ENCODE measurements at regions not wholly inside any gene's neighbourhood (a gene's known extent, or its start where the extent isn't known, plus 50 kb on each side); places are given as distances from the start of the nearest gene placed in this dataset.
A peak's percentile ranks its signal among the peaks of the same experiment; 100 is the strongest.
"Not testable (repeated sequence)": the region's sequence is repeated elsewhere in the genome, so short reads cannot be mapped to it uniquely, and the experiment has no call there.

GRCh38 chr3:187795207-187795960 lies 50.1 kb upstream of the BCL6 start:
- no peak for DNase-seq (ENCODE audit: low read depth in 3 of 3)

GRCh38 chr3:187798126-187798525 lies 52.9 kb upstream of the BCL6 start:
- no peak for DNase-seq (ENCODE audit: low read depth in 3 of 3)

GRCh38 chr3:187798531-187799530 lies 53.6 kb upstream of the BCL6 start:
- peak in 1 of 3 experiments; percentile 13 for DNase-seq (ENCODE audit: low read depth in 3 of 3)

GRCh38 chr3:187799942-187800641 lies 54.8 kb upstream of the BCL6 start:
- DNase-seq (ENCODE audit: low read depth in 3 of 3) = no peak

- DNase-seq (ENCODE audit: low read depth in 3 of 3) = no peak
These were observed 55.9 kb upstream of the BCL6 start for GRCh38 chr3:187801152-187801551.

- no peak for DNase-seq (ENCODE audit: low read depth in 3 of 3)
These were observed 57.1 kb upstream of the BCL6 start for GRCh38 chr3:187802203-187802927.

- DNase-seq (ENCODE audit: low read depth in 3 of 3) = peak in 2 of 3 experiments; percentile 21 to 30
These were observed 57.6 kb upstream of the BCL6 start for GRCh38 chr3:187802928-187803259.

GRCh38 chr3:187804120-187804744 lies 59.0 kb upstream of the BCL6 start:
- DNase-seq (ENCODE audit: low read depth in 3 of 3) = no peak

- DNase-seq (ENCODE audit: low read depth in 3 of 3) = no peak
These were observed 59.5 kb upstream of the BCL6 start for GRCh38 chr3:187804745-187805121.

- no peak for DNase-seq (ENCODE audit: low read depth in 3 of 3)
These were observed 60.5 kb upstream of the BCL6 start for GRCh38 chr3:187805774-187806173.

- peak in 1 of 3 experiments; percentile 2 for DNase-seq (ENCODE audit: low read depth in 3 of 3)
These were observed 62.0 kb upstream of the BCL6 start for GRCh38 chr3:187807086-187807862.

GRCh38 chr3:187808527-187808895 lies 63.2 kb upstream of the BCL6 start:
- no peak for DNase-seq (ENCODE audit: low read depth in 3 of 3)

- DNase-seq (ENCODE audit: low read depth in 3 of 3) = no peak
These were observed 64.3 kb upstream of the BCL6 start for GRCh38 chr3:187809612-187809991.

GRCh38 chr3:187810021-187810446 lies 64.8 kb upstream of the BCL6 start:
- DNase-seq (ENCODE audit: low read depth in 3 of 3) = no peak

GRCh38 chr3:187811585-187812250 lies 66.5 kb upstream of the BCL6 start:
- DNase-seq (ENCODE audit: low read depth in 3 of 3) = no peak

- DNase-seq (ENCODE audit: low read depth in 3 of 3) = no peak
These were observed 67.2 kb upstream of the BCL6 start for GRCh38 chr3:187812496-187812895.

GRCh38 chr3:187813198-187813597 lies 67.9 kb upstream of the BCL6 start:
- no peak for DNase-seq (ENCODE audit: low read depth in 3 of 3)

GRCh38 chr3:187817766-187818165 lies 72.5 kb upstream of the BCL6 start:
- not testable (repeated sequence) for DNase-seq (ENCODE audit: low read depth in 3 of 3)

GRCh38 chr3:187821616-187822317 lies 76.5 kb upstream of the BCL6 start:
- DNase-seq (ENCODE audit: low read depth in 3 of 3) = no peak

Measured in stimulated activated CD4-positive, alpha-beta T cell treated with anti-CD3 and anti-CD28 coated beads, TNF-alpha, amount 100 ng/mL, for 4 hours (primary cell).